AG09319 (cell line): ENCODE measurements at regions not wholly inside any gene's neighbourhood (a gene's known extent, or its start where the extent isn't known, plus 50 kb on each side); places are given as distances from the start of the nearest gene placed in this dataset.

Experiments used
- DNase-seq: peaks from one replicate; pipeline ENCODE4 v3.0.0-alpha.2; 2010; ENCODE audit warnings: low read depth; ENCODE audit errors: extremely low read depth
- CTCF ChIP-seq: IDR thresholded peaks from 2 replicates; pipeline ENCODE4 v1.5.1; 2011; ENCODE audit warnings: low read depth, mild to moderate bottlenecking, inconsistent platforms, low read length, moderate library complexity

DNA sequence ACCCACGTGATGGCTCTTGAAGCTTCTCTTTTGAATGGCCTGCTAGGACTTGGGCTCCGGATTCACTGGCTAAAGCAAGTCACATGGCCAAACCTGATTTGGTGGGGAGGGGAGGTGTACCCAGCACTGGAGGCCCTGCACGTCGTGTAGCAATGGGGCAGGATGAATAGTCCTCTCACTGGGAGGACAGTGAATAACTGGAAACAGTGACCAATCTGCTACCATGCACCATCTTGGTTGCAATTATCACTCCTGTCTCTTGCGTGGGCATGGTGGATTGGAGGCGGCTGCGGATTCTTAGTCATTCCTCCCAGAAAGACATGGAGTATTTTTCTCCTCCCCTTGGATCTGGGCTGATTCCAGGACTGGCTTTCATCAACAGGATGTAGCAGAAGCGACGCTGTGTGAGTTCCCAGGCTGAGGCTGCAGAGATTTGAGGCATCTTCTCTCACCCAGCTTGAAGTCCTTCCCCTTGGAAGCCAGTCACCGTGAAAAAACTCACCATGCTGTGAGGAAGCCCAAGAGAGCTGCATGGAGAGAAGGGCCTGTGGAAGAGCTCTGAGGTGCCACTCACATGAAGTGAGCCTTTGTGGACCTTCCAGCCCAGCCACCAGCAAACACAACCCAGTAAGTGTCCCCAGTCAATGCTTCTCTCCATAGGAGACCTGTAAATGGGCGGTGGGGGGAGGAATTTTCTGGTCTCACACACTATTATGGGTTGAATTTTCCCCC, 70.4 kb downstream of the IGLL1 start:
- TF ChIP-seq CTCF, result no peak
- no peak for DNase-seq

GRCh38 chr22:23504516-23504915, 75.6 kb downstream of the IGLL1 start:
- no peak for DNase-seq
- no peak for TF ChIP-seq CTCF

DNA sequence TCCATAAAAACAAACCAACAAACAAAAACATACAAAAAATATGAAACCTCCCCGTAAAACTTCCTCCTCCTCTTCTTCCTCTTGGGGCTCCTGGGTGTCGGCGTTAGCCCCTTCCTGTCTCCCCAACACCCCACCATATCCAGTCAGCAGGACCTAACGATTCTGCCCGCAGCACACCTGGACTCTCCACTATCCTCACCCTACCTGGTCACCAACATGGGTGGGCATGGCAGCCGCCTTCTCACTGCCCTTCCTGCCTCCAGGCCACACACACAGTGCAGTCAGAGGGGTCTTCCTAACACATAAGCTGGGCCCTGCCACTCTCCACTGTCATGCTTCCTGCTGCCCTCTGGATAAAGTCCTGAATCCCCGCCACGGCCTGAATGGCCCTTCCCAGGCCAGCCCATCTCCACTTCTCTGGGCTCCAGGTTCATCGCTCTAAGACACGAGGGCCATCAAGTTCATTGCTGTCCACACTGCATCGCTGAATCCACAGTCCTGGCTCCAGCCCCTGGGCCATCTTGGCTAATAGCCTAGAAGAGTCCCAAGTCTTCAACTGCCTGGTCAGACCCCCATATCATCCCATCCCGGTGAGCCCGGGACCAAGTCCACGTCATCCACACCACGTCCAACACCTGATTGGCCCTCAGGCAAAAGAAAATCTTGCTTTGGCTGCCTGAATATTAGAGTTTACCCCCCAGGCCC, 76.2 kb downstream of the IGLL1 start:
- DNase-seq, result no peak
- no peak for TF ChIP-seq CTCF

- TF ChIP-seq CTCF, result no peak
- DNase-seq, result no peak
These were observed 76.9 kb downstream of the IGLL1 start for GRCh38 chr22:23503142-23503541.

GRCh38 chr22:23501708-23502107, 78.4 kb downstream of the IGLL1 start:
- no peak for TF ChIP-seq CTCF
- DNase-seq, result no peak

DNA sequence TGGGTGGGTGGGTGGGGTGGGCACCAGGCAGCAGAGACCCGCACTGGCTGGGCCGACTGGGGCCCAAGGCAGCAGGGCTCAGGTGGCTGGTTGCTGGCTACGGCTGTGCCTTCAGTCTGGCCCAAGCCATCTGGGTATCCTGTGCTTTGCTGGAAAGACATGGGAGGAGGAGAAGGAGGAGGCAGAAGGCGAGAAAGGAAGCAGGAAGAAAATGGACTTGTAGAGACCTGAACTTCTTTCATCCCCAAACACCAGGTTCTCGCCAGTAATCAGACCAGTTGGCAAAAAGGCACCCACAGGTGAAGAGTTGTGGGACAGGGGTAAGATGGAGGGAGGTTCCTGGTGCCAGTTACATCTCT, 78.8 kb downstream of the IGLL1 start:
- no peak for TF ChIP-seq CTCF
- no peak for DNase-seq

DNA sequence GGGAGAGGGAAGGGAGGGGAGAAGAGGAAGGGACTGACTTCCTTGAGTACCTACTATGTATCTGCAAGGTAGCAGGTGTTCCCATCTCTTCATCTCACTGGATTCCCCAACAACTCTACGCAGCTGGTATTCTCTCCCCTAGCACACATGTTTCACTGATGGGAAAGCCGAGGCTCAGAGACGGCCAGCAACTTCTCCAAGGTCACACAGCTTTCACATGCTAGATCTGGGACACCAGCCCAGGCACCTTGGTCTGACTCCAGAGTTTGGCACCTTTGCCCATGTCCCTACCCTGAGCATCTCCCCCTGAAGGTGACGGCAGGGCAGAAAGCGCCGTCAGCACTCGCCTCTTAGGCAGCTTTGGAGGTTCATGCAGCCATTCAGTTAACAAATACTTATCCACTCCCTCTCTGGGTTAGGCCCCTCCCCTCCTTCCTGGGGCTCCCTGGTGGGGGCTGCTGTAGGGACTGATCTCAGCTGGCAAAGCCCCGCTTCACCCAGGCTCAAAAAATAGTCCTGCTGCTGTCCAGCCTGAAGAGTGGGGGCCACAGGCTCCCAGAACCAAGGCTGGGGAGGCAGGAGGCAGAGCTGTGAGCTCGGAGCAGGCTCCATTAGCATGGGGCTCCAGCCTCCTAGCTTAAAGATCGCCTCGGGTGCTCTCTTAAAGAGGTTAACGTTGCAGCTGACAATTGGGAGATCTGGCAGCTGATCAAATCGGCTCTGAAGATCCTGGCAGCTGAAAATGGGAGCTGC, 79.4 kb downstream of the IGLL1 start:
- no peak for DNase-seq
- TF ChIP-seq CTCF, result no peak
